ENCODE measurements at regions not wholly inside any gene's neighbourhood (a gene's known extent, or its start where the extent isn't known, plus 50 kb on each side); places are given as distances from the start of the nearest gene placed in this dataset.

DNA sequence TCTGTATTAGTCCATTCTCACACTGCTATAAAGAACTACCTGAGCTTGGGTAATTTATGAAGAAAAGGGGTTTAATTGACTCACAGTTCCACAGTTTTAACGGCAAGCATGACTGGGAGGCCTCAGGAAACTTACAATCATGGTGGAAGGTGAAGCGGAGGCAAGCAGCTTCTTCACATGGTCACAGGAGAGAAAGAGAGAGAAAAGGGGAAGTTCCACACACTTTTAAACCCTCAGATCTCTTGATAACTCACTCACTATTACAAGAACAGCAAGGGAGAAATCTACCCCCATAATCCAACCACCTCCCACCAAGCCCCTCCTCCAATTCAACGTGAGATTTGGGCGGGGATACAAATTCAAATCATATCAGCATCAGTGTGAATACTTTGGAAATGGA lies 133.4 kb upstream of the SLC30A5 start:
- TF ChIP-seq ZFP30 (CRISPR knock-in tag; IDR thresholded peaks at IDR 0.05) (no peak), ZNF565 (CRISPR knock-in tag; conservative IDR thresholded peaks at IDR 0.05; ENCODE audit: low read depth) (no peak), ZC3H10 (CRISPR knock-in tag; IDR thresholded peaks at IDR 0.05) (no peak), PPARA (CRISPR knock-in tag; IDR thresholded peaks at IDR 0.05; ENCODE audit: borderline replicate concordance) (no peak)
- TF ChIP-seq, protein P1, sequence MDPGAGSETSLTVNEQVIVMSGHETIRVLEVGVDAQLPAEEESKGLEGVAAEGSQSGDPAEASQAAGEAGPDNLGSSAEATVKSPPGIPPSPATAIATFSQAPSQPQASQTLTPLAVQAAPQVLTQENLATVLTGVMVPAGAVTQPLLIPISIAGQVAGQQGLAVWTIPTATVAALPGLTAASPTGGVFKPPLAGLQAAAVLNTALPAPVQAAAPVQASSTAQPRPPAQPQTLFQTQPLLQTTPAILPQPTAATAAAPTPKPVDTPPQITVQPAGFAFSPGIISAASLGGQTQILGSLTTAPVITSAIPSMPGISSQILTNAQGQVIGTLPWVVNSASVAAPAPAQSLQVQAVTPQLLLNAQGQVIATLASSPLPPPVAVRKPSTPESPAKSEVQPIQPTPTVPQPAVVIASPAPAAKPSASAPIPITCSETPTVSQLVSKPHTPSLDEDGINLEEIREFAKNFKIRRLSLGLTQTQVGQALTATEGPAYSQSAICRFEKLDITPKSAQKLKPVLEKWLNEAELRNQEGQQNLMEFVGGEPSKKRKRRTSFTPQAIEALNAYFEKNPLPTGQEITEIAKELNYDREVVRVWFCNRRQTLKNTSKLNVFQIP (CRISPR knock-in tag; IDR thresholded peaks at IDR 0.05; ENCODE audit: borderline replicate concordance, low read depth): no peak
- TF ChIP-seq, protein P2, sequence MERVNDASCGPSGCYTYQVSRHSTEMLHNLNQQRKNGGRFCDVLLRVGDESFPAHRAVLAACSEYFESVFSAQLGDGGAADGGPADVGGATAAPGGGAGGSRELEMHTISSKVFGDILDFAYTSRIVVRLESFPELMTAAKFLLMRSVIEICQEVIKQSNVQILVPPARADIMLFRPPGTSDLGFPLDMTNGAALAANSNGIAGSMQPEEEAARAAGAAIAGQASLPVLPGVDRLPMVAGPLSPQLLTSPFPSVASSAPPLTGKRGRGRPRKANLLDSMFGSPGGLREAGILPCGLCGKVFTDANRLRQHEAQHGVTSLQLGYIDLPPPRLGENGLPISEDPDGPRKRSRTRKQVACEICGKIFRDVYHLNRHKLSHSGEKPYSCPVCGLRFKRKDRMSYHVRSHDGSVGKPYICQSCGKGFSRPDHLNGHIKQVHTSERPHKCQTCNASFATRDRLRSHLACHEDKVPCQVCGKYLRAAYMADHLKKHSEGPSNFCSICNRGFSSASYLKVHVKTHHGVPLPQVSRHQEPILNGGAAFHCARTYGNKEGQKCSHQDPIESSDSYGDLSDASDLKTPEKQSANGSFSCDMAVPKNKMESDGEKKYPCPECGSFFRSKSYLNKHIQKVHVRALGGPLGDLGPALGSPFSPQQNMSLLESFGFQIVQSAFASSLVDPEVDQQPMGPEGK (CRISPR knock-in tag; IDR thresholded peaks at IDR 0.05; ENCODE audit: borderline replicate concordance): no peak

All from SK-N-SH treated with all-trans-retinoic acid at 6 μM for 48 hours (cell line).